ENCODE measurements at regions not wholly inside any gene's neighbourhood (a gene's known extent, or its start where the extent isn't known, plus 50 kb on each side); places are given as distances from the start of the nearest gene placed in this dataset.

GRCh38 chr2:128832946-128833663, 514.4 kb upstream of the HS6ST1 start:
- TF ChIP-seq, protein P1, sequence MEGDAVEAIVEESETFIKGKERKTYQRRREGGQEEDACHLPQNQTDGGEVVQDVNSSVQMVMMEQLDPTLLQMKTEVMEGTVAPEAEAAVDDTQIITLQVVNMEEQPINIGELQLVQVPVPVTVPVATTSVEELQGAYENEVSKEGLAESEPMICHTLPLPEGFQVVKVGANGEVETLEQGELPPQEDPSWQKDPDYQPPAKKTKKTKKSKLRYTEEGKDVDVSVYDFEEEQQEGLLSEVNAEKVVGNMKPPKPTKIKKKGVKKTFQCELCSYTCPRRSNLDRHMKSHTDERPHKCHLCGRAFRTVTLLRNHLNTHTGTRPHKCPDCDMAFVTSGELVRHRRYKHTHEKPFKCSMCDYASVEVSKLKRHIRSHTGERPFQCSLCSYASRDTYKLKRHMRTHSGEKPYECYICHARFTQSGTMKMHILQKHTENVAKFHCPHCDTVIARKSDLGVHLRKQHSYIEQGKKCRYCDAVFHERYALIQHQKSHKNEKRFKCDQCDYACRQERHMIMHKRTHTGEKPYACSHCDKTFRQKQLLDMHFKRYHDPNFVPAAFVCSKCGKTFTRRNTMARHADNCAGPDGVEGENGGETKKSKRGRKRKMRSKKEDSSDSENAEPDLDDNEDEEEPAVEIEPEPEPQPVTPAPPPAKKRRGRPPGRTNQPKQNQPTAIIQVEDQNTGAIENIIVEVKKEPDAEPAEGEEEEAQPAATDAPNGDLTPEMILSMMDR (IDR thresholded peaks at IDR 0.05) = no peak
- TF ChIP-seq EZH2 (IDR thresholded peaks at IDR 0.05) (no peak), EZH2phosphoT487 (IDR thresholded peaks at IDR 0.05) (no peak)
- Histone ChIP-seq H4K20me1 (ENCODE audit: low read depth) (no peaks in the 10 kb centered on the region), H3K79me2 (ENCODE audit: low read depth) (no peaks in the 10 kb centered on the region), H3K36me3 (no peaks in the 10 kb centered on the region), H3K27ac (no peak overlapping the region), H3K4me3 (no peak overlapping the region), H3K4me2 (peak overlapping the region; percentile 57), H3K27me3 (no peaks in the 10 kb centered on the region), H3K9ac (no peak overlapping the region), H3K9me3 (ENCODE audit: low read depth) (no peaks in the 10 kb centered on the region), H2AFZ (replicated peaks) (no peak overlapping the region), H3F3A (ENCODE audit: low read depth) (no peaks in the 10 kb centered on the region), H3K4me1 (peaks cover 16% of the 10 kb centered on the region)
- Mint-ChIP-seq H3K27ac (peak overlapping the region; percentile 42), H3K4me3 (no peak overlapping the region), H3K27me3 (ENCODE audit: insufficient read depth, low read depth) (peaks cover 14% of the 10 kb centered on the region), H3K4me1 (peaks cover 33% of the 10 kb centered on the region), H3K9me3 (peaks cover 3% of the 10 kb centered on the region), H3K36me3 (no peaks in the 10 kb centered on the region)
- DNase-seq (ENCODE audit: low spot score) = peak; percentile 37

- no peaks in the 10 kb centered on the region for H3F3A ChIP-seq (ENCODE audit: low read depth)
- H3K9me3 Mint-ChIP-seq = peaks cover 3% of the 10 kb centered on the region
- no peak for TF ChIP-seq EZH2 (IDR thresholded peaks at IDR 0.05)
- TF ChIP-seq EZH2phosphoT487 (IDR thresholded peaks at IDR 0.05) = no peak
- TF ChIP-seq, protein P1 (IDR thresholded peaks at IDR 0.05) = no peak
- peaks cover 33% of the 10 kb centered on the region for H3K4me1 Mint-ChIP-seq
- H3K4me3 Mint-ChIP-seq = no peak overlapping the region
- H4K20me1 ChIP-seq (ENCODE audit: low read depth) = no peaks in the 10 kb centered on the region
- H3K4me1 ChIP-seq = peaks cover 16% of the 10 kb centered on the region
- no peak overlapping the region for H2AFZ ChIP-seq (replicated peaks)
- no peak overlapping the region for H3K9ac ChIP-seq
- H3K79me2 ChIP-seq (ENCODE audit: low read depth) = no peaks in the 10 kb centered on the region
- H3K4me2 ChIP-seq = no peak overlapping the region
- H3K27ac ChIP-seq = no peak overlapping the region
- no peaks in the 10 kb centered on the region for H3K36me3 ChIP-seq
- no peak for DNase-seq (ENCODE audit: low spot score)
- no peaks in the 10 kb centered on the region for H3K36me3 Mint-ChIP-seq
- H3K4me3 ChIP-seq = no peak overlapping the region
- peaks cover 13% of the 10 kb centered on the region for H3K27me3 Mint-ChIP-seq (ENCODE audit: insufficient read depth, low read depth)
- peak overlapping the region; percentile 42 for H3K27ac Mint-ChIP-seq
- no peaks in the 10 kb centered on the region for H3K9me3 ChIP-seq (ENCODE audit: low read depth)
- H3K27me3 ChIP-seq = no peaks in the 10 kb centered on the region
These were observed 515.0 kb upstream of the HS6ST1 start for GRCh38 chr2:128833664-128834027.

DNA sequence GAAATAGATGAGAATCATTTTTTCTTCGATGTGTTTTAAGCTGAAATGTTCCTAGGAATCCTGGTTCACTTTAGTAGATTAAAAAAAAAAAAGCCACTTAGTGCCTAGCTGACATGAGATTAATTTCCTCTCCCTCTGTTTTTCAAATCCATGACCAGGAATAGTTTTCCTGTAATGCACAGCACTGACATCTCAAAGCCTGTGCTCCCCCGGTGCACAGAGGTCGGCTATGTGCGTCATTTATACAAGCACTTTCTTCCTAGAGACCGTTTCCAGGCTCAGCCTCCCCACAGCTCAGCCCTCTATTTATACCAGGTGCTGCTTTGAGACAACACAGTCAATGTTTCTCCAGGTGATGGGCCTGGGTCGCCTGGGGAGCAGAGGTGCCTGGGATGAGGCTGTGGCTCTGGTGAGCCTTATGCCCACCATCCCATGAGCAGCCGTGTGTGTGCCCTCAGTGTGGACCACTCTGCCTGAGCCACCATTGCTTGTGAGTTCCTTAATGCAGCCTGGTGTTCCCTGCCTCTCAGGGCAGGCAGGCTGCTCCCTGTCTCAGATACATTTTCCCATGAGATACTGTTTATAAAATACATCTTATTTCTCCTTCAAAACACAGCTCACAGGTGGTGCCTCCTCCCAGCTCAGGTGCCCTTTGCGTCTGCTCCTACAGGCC, 515.7 kb upstream of the HS6ST1 start:
- Mint-ChIP-seq H3K9me3 (no peaks in the 10 kb centered on the region), H3K4me1 (peaks cover 33% of the 10 kb centered on the region), H3K4me3 (no peak overlapping the region), H3K36me3 (no peaks in the 10 kb centered on the region), H3K27ac (no peak overlapping the region), H3K27me3 (ENCODE audit: insufficient read depth, low read depth) (peaks cover 15% of the 10 kb centered on the region)
- no peaks in the 10 kb centered on the region for H3K36me3 ChIP-seq
- DNase-seq (ENCODE audit: low spot score) = no peak
- peaks cover 16% of the 10 kb centered on the region for H3K4me1 ChIP-seq
- no peak overlapping the region for H2AFZ ChIP-seq (replicated peaks)
- no peak overlapping the region for H3K27ac ChIP-seq
- no peaks in the 10 kb centered on the region for H3K79me2 ChIP-seq (ENCODE audit: low read depth)
- no peak overlapping the region for H3K9ac ChIP-seq
- TF ChIP-seq EZH2 (IDR thresholded peaks at IDR 0.05) = no peak
- TF ChIP-seq EZH2phosphoT487 (IDR thresholded peaks at IDR 0.05) = no peak
- TF ChIP-seq, protein P1 (IDR thresholded peaks at IDR 0.05) = no peak
- H4K20me1 ChIP-seq (ENCODE audit: low read depth) = no peaks in the 10 kb centered on the region
- H3K27me3 ChIP-seq = no peaks in the 10 kb centered on the region
- no peaks in the 10 kb centered on the region for H3K9me3 ChIP-seq (ENCODE audit: low read depth)
- H3K4me3 ChIP-seq = no peak overlapping the region
- no peak overlapping the region for H3K4me2 ChIP-seq
- no peaks in the 10 kb centered on the region for H3F3A ChIP-seq (ENCODE audit: low read depth)

All from neural progenitor cell (in vitro differentiated cells).